ENCODE measurements at regions not wholly inside any gene's neighbourhood (a gene's known extent, or its start where the extent isn't known, plus 50 kb on each side); places are given as distances from the start of the nearest gene placed in this dataset.

DNA sequence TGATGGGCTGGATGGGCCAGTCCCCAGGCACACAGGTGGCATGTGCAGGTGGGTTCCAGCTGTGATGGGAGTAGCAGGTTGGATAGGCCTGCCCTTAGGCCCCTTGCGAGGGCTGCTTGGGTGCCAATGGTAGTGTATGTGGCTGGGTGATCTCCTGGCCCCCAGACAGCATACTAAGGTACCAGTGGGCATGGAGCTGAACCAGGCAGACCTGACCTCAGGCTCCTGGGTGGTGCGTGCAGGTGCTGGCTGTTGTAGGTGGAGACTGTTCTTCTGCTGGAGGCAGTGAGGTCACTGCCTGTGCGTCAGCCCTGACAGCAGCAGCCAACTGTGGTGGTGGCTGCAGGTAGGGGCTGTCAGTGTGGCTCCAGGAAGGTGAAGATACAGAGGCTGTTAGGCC lies 384.7 kb downstream of the ANKRD7 start:
- TF ChIP-seq, protein P1, sequence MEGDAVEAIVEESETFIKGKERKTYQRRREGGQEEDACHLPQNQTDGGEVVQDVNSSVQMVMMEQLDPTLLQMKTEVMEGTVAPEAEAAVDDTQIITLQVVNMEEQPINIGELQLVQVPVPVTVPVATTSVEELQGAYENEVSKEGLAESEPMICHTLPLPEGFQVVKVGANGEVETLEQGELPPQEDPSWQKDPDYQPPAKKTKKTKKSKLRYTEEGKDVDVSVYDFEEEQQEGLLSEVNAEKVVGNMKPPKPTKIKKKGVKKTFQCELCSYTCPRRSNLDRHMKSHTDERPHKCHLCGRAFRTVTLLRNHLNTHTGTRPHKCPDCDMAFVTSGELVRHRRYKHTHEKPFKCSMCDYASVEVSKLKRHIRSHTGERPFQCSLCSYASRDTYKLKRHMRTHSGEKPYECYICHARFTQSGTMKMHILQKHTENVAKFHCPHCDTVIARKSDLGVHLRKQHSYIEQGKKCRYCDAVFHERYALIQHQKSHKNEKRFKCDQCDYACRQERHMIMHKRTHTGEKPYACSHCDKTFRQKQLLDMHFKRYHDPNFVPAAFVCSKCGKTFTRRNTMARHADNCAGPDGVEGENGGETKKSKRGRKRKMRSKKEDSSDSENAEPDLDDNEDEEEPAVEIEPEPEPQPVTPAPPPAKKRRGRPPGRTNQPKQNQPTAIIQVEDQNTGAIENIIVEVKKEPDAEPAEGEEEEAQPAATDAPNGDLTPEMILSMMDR (conservative IDR thresholded peaks at IDR 0.05; ENCODE audit: low read depth, low read length), result no peak
- TF ChIP-seq, protein P2, sequence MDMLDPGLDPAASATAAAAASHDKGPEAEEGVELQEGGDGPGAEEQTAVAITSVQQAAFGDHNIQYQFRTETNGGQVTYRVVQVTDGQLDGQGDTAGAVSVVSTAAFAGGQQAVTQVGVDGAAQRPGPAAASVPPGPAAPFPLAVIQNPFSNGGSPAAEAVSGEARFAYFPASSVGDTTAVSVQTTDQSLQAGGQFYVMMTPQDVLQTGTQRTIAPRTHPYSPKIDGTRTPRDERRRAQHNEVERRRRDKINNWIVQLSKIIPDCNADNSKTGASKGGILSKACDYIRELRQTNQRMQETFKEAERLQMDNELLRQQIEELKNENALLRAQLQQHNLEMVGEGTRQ (IDR thresholded peaks at IDR 0.05; ENCODE audit: low read depth, low read length), result no peak
- TF ChIP-seq POLR2A (IDR thresholded peaks at IDR 0.05; ENCODE audit: low read depth, low read length) (no peak), RFX5 (IDR thresholded peaks at IDR 0.05; ENCODE audit: low read depth, low read length) (no peak), FOS (IDR thresholded peaks at IDR 0.05; ENCODE audit: low read depth, low read length) (no peak), MXI1 (IDR thresholded peaks at IDR 0.05; ENCODE audit: borderline replicate concordance, low read depth, low read length) (no peak), CEBPB (IDR thresholded peaks at IDR 0.05; ENCODE audit: low read depth, low read length) (no peak), MAFK (IDR thresholded peaks at IDR 0.05; ENCODE audit: low read depth, low read length) (no peak), RCOR1 (IDR thresholded peaks at IDR 0.05; ENCODE audit: insufficient replicate concordance, low read length) (no peak), MAZ (IDR thresholded peaks at IDR 0.05; ENCODE audit: borderline replicate concordance, low read depth, low read length) (no peak), SMC3 (IDR thresholded peaks at IDR 0.05; ENCODE audit: low read depth, low read length) (no peak), RAD21 (IDR thresholded peaks at IDR 0.05; ENCODE audit: low read length) (no peak), CHD1 (IDR thresholded peaks at IDR 0.05; ENCODE audit: low read depth, low read length) (no peak)
- TF ChIP-seq, protein P3, sequence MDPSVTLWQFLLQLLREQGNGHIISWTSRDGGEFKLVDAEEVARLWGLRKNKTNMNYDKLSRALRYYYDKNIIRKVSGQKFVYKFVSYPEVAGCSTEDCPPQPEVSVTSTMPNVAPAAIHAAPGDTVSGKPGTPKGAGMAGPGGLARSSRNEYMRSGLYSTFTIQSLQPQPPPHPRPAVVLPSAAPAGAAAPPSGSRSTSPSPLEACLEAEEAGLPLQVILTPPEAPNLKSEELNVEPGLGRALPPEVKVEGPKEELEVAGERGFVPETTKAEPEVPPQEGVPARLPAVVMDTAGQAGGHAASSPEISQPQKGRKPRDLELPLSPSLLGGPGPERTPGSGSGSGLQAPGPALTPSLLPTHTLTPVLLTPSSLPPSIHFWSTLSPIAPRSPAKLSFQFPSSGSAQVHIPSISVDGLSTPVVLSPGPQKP (IDR thresholded peaks at IDR 0.05; ENCODE audit: borderline replicate concordance, low read depth, low read length), result no peak

Data from IMR-90 (cell line).